ENCODE measurements at regions not wholly inside any gene's neighbourhood (a gene's known extent, or its start where the extent isn't known, plus 50 kb on each side); places are given as distances from the start of the nearest gene placed in this dataset.
A peak's percentile ranks its signal among the peaks of the same experiment; 100 is the strongest.

DNA sequence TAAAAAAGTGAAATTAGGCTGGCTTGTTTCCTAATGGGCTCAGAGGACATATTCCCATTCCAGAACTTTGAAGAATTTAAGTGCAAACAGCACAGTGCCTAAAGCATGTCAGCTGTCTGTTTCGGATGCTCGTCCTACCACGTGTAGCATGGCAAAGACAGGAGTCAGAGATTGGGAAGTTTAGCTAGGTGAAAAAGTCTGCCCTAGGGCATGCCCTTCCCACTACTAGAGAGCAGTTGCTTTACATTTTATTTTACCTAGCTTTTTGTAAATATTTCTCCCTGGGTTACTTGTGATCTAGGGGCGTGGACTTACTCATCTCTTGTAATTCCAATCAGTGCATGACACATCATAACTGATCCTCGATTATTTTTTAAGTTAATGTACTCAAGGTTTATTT is 111.1 kb downstream of the LMO4 start:
- no peak overlapping the region for H3K27ac ChIP-seq
- TF ChIP-seq, protein P1, sequence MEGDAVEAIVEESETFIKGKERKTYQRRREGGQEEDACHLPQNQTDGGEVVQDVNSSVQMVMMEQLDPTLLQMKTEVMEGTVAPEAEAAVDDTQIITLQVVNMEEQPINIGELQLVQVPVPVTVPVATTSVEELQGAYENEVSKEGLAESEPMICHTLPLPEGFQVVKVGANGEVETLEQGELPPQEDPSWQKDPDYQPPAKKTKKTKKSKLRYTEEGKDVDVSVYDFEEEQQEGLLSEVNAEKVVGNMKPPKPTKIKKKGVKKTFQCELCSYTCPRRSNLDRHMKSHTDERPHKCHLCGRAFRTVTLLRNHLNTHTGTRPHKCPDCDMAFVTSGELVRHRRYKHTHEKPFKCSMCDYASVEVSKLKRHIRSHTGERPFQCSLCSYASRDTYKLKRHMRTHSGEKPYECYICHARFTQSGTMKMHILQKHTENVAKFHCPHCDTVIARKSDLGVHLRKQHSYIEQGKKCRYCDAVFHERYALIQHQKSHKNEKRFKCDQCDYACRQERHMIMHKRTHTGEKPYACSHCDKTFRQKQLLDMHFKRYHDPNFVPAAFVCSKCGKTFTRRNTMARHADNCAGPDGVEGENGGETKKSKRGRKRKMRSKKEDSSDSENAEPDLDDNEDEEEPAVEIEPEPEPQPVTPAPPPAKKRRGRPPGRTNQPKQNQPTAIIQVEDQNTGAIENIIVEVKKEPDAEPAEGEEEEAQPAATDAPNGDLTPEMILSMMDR (conservative IDR thresholded peaks at IDR 0.05), result no peak
- TF ChIP-seq ZFX (IDR thresholded peaks at IDR 0.05), result no peak

DNA sequence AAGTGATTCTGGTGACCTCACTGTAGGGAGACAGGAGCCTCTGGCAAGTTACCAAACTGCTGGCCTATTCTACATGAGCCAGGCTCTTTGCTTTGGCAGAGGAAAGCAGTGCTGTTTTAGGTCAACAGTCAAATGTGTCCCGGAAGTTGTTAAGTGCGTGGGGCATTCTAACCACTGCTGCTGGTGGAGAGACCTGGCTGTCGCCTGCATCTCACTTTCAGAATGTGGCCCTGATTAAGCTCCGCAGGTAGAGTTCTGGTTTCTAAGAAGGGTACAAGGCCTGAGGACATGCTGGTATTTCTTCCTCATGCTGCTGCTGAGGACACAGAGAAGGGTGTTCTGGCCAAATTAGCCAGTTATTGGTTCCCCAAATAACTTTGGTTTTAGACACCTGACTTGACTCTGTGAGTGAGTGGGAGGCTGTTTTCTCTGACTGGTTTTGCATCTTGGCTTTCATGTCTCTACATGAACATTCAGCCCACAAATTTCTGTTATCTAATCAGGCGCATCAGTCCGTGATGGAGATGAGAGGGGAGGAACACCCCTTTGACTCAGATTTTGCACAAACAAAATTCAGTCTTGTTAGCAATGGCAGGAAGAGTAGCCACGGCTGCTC is 120.8 kb downstream of the LMO4 start:
- H3K27ac ChIP-seq, result peak overlapping the region; percentile 35
- TF ChIP-seq, protein P1 (conservative IDR thresholded peaks at IDR 0.05), result no peak
- no peak for TF ChIP-seq ZFX (IDR thresholded peaks at IDR 0.05)

DNA sequence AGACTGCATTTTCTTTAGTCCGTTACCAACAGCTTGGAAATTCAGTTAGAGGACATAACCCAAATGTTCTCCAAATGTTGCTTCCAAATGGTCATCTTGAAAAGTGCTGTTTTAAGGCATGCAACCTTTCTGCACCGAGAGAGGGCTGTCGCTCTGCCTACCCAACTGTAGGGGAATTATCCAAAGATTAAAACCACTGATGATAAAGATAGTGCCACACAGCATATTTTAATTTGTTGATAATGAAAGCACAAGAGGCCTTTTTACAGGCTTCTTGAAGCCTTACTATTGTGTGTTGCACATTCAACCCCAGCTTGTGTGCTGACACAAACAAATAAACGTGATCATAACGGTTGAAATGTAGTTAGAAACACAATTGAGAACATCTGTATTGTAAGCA is 121.5 kb downstream of the LMO4 start:
- TF ChIP-seq, protein P1 (conservative IDR thresholded peaks at IDR 0.05), result no peak
- TF ChIP-seq ZFX (IDR thresholded peaks at IDR 0.05), result no peak
- H3K27ac ChIP-seq, result no peak overlapping the region

DNA sequence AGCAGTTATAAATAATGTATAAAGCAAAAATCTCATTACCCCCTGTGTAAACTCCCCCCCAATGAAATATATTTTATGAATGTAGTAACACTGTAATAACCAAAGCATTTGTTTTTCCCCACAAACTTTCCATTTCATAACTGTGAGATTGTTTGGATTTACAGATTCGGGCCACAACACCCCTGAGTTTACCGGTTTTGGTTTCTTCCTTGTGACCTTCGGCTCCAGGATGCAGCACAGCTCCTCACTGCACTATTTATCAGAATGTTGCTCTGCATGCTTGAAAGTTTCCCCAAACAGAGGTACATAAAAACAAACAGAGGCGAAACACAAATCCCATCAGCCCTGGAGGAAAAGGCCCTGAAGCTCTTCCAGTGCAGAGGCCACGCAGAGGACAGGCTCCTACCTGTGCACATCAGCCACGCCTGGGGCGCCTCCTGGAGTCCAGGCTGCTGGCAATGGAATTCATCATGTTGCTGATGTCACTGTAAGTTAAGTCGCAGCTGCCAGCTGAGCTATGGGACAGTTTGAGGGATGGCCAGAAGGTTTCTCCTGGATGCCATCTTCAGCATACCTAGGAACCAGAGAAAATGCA is 122.0 kb downstream of the LMO4 start:
- no peak for TF ChIP-seq ZFX (IDR thresholded peaks at IDR 0.05)
- TF ChIP-seq, protein P1 (conservative IDR thresholded peaks at IDR 0.05), result no peak
- no peak overlapping the region for H3K27ac ChIP-seq

DNA sequence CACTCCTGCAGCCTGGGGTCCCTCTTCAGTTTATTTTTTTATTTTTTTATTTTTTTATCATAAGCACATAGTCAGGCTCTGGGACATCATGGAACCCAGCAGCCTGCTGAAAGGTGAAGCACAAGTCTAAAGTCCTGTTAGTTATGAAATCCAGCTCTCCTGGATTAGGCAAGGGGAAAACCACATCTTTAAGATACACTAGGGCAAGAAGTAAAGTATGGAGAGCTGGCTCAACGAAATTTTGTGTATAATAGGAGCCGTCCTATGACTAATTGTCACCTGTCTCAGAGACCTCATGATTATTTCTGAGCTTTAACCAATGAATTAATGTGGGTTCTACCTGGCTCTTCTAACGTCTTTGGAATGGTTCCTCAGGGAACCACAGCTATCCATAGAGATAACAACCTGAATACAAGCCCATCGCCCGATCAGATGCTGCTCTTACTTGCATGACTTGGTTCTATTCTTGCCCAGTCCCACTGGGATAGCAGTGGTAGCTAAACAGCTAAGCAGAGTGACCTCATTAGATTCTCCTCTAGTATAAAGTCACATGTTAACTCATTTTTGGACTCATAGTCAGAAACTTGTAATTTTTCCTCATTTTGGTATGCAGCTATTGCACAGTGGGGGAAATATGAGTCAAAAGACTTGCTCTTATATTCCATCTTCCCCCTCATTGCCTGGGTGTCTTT is 122.7 kb downstream of the LMO4 start:
- no peak overlapping the region for H3K27ac ChIP-seq
- TF ChIP-seq ZFX (IDR thresholded peaks at IDR 0.05), result no peak
- TF ChIP-seq, protein P1 (conservative IDR thresholded peaks at IDR 0.05), result no peak

DNA sequence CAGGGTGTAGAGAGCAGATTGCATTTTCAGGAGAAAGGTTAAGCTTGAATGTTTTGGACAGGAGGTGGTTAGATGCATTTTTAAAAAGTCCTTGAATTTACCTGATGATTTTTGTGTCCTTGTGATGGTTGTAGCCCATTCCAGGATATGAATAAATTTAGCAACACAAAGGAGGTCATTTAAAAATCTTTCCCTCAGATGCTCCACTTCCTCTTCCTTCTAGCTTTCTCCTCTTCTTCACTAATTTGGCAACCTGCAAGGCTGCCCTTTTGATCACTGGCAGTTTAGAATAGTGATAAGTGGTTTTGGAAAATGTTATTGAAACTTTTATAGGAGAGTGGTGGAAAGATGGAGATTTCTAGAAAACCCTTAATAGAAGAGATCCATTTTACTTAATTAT is 124.0 kb downstream of the LMO4 start:
- H3K27ac ChIP-seq, result no peak overlapping the region
- TF ChIP-seq ZFX (IDR thresholded peaks at IDR 0.05), result no peak
- TF ChIP-seq, protein P1 (conservative IDR thresholded peaks at IDR 0.05), result no peak

DNA sequence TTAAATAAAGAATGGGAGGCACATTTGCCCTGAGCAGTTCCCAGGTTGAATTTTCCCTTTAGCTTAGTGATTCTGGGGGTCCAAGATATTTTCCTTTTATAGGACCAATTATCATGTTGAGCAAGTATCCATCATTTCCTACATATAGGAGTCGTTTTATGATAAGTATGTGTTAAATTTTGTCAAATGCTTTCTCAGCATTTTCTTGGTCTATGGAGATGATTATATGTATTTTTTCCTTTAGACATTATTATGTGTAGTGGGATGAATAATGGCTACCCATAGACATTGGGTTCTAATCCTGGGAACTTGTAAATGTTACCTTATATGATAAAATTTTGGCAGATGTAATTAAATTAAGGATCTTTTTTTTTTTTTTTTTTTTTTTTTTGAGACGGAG is 128.7 kb downstream of the LMO4 start:
- TF ChIP-seq ZFX (IDR thresholded peaks at IDR 0.05), result no peak
- TF ChIP-seq, protein P1 (conservative IDR thresholded peaks at IDR 0.05), result no peak
- H3K27ac ChIP-seq, result no peak overlapping the region

Data from C4-2B (cell line).